Spinal cord (tissue), 9 donors: ENCODE measurements at regions not wholly inside any gene's neighbourhood (a gene's known extent, or its start where the extent isn't known, plus 50 kb on each side); places are given as distances from the start of the nearest gene placed in this dataset.

Experiments
- DNase-seq, 6 donors: peaks; one replicate each; pipeline versions ENCODE4 v3.0.0 to v3.0.0-alpha.2; 2013 to 2015; ENCODE audit warnings: low spot score in 6 of 6, low read depth in 4 of 6
- H3K27ac ChIP-seq: one replicate; pipeline ENCODE4 v1.5.1; 2013; ENCODE audit warnings: low read depth, low read length, control low read depth
- H3K27me3 ChIP-seq: one replicate; pipeline ENCODE4 v1.6.1; 2013; ENCODE audit warnings: low read length; ENCODE audit not compliant: control insufficient read depth, insufficient read depth
- H3K36me3 ChIP-seq: one replicate; pipeline ENCODE4 v1.6.1; 2013; ENCODE audit warnings: low read length; ENCODE audit not compliant: control insufficient read depth, insufficient read depth
- H3K4me1 ChIP-seq: one replicate; pipeline ENCODE4 v1.6.1; 2013; ENCODE audit warnings: low read length; ENCODE audit not compliant: control insufficient read depth, insufficient read depth
- H3K4me3 ChIP-seq: one replicate; pipeline ENCODE4 v1.5.1; 2013; ENCODE audit warnings: low read depth, low read length, control low read depth
- H3K9me3 ChIP-seq: one replicate; pipeline ENCODE4 v1.6.1; 2013; ENCODE audit warnings: low read length; ENCODE audit not compliant: control insufficient read depth, insufficient read depth
- WGBS: methylation state at CpG from one replicate; pipeline ENCODE4 v1.1.5; 2013; ENCODE audit warnings: missing lambda C conversion rate; ENCODE audit not compliant: insufficient coverage; 5-methylcytosine and 5-hydroxymethylcytosine counted together
- donor health status: healthy.

DNA sequence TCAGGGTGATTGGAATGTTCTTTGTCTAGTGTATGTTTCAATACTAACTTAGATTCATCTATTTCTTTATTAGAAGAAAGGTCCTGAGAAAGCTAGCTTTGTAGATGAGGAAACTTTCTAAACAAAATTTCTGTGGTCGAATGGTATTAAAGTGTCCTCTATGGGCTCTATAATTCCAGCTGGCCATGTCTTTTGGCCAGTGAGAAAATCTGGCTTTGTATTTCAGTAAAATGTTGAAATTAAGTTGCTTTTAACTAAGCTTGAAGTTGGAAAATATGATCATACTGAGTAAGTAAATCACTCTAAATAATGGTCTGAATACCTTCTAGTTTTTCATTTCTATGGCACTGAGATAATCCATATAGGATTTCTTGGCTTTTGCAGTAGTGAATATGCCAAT is 148.8 kb downstream of the RDH14 start:
- H3K9me3 ChIP-seq = no peaks in the 10 kb centered on the region
- H3K36me3 ChIP-seq = no peaks in the 10 kb centered on the region
- no peak overlapping the region for H3K4me3 ChIP-seq
- no peaks in the 10 kb centered on the region for H3K27me3 ChIP-seq
- 100% methylated on average over 1 of the region's 1 CpG for WGBS
- H3K27ac ChIP-seq = no peak overlapping the region
- H3K4me1 ChIP-seq = no peaks in the 10 kb centered on the region
- no peak for DNase-seq

DNA sequence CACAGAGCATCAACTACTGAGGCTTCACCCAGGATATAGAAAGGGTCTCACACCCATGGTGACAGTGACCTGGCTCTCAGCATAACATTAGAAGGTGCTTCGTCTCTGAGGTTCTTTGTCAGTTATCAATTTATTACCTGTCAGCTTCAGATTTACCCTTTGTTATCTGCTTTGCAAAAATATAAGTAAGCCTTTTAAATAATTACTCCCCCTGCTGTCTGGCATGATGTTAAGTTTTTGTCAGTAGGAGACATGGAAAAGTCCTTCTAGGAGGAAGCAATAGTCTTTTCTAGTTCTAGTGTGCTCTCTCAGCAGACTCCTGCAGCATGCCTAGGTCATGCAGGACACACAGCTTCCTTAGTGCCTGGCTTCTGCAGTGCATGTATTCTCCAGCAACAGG is 149.9 kb downstream of the RDH14 start:
- no CpG with 5 or more reads among the region's 1 CpG for WGBS
- H3K4me1 ChIP-seq = no peaks in the 10 kb centered on the region
- no peaks in the 10 kb centered on the region for H3K9me3 ChIP-seq

DNA sequence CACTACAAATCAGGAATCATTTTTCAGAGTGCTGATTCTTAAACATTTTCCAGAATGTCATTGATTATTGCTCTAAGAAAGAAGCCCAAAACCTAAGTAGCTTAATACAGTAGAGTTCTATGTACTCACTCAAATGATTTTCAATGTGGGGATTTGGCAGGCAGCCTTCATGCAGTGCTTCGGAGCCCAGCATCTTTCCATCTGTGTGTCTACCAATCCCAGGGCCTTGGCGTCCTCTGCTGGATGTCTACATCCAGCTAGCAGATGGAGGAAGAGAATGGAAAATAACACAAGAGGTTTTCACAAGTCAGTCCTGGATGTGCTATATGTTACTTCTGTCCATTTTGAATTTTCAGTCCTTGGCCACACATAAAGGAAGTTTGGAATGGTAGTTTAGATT is 151.8 kb downstream of the RDH14 start:
- 60% methylated on average over 1 of the region's 2 CpGs for WGBS
- DNase-seq = peak in 1 of 6 donors; percentile 47
- H3K9me3 ChIP-seq = no peaks in the 10 kb centered on the region
- H3K4me3 ChIP-seq = no peak overlapping the region
- H3K36me3 ChIP-seq = no peaks in the 10 kb centered on the region
- H3K27ac ChIP-seq = no peak overlapping the region
- no peaks in the 10 kb centered on the region for H3K27me3 ChIP-seq
- H3K4me1 ChIP-seq = no peaks in the 10 kb centered on the region

More for the DNA sequence above, 149.9 kb downstream of the RDH14 start:
- no peaks in the 10 kb centered on the region for H3K27me3 ChIP-seq
- H3K36me3 ChIP-seq = no peaks in the 10 kb centered on the region
- H3K27ac ChIP-seq = no peak overlapping the region
- H3K4me3 ChIP-seq = no peak overlapping the region
- no peak for DNase-seq

DNA sequence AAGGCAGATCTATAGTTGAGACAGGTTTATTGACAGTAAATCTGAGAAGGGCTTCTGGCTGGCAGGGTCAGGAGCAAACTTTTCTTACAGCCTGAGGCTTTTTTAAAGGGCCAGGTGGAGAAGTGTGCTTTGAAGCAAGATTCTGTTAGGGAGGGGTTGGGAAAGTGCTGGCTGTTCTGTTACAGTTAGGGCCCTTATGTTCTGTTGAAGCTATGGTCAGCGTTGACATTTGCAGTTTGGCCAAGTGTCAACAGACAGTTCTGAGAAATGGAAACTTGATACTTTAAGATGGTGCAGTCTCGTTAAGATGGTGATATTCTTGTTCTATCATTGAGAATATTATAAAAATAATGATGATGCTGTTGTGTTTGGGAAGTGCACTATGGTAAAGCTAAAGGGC is 154.2 kb downstream of the RDH14 start:
- no peaks in the 10 kb centered on the region for H3K9me3 ChIP-seq
- H3K4me3 ChIP-seq = no peak overlapping the region
- no peak overlapping the region for H3K27ac ChIP-seq
- WGBS = 68% methylated on average over 2 of the region's 2 CpGs
- H3K27me3 ChIP-seq = no peaks in the 10 kb centered on the region
- H3K36me3 ChIP-seq = no peaks in the 10 kb centered on the region
- no peak for DNase-seq
- H3K4me1 ChIP-seq = no peaks in the 10 kb centered on the region

DNA sequence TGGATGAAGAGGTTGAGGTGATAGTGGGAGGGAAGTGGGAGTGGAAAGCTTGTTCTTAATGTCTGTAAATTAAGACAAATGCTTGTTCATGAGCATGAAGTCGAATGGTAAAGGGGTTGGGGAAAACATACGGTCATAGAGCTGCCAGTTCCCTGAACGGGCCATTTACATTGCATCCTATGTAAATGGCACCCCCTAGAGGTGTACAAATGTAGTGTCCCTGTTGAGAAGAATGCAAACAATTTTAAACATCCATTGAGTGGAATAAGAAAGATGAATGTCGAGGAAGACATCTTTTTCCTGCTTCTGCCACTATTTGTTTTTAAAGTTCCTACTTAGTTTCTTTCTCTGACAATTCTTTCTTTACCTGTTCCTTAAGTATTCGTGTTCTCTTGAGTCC is 155.7 kb downstream of the RDH14 start:
- H3K36me3 ChIP-seq = no peaks in the 10 kb centered on the region
- DNase-seq = no peak
- H3K4me3 ChIP-seq = no peak overlapping the region
- H3K9me3 ChIP-seq = no peaks in the 10 kb centered on the region
- 40% methylated on average over 1 of the region's 5 CpGs for WGBS
- H3K27me3 ChIP-seq = no peaks in the 10 kb centered on the region
- H3K4me1 ChIP-seq = no peaks in the 10 kb centered on the region
- no peak overlapping the region for H3K27ac ChIP-seq

DNA sequence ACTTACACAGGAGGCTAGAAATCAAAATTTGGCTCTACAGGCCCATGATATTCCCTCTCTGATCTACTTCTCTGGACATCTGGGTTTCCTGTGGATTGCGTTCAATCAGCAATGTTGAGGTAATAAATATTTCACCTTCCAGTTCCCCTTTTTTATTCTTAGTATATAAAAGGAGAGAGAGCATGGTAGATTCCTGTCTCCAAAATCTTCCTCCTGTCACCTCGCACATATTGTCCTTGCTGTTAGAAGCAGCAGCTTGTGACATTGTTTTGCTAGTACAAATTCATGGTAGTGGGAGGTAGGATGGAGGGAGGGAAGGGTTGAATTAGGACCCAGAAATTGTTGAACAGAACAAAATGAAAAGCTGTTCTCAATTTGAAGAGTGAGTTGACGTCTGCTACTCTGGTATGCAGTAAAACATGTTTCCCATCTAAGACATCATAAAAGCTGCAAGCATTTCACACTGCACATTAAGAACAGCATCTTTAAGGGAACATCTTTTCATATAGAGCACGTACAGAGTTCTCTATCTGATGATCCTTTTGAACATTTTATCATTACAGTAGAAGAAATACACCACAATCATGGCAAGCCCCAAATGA is 156.4 kb downstream of the RDH14 start:
- WGBS = no CpG with 5 or more reads among the region's 4 CpGs
- DNase-seq = no peak
- H3K4me1 ChIP-seq = no peaks in the 10 kb centered on the region

DNA sequence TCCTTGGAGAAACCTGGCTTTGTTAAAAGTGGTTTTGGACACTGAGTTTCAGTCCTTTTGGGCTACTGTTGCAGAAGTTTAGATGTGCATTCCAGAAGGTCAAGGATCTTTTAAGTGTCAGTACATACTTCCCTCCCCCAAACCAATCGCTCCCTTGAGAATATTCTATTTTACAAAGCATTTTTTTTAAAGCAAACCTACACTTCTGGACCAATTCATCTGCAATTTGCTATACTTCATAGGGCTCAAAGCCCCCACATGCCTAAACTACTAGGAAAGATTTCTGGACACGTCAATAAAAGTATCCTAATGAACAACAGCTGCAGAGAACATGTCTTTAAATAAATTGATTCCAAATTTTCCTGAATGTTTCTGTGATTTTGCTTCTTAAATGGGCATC is 157.6 kb downstream of the RDH14 start:
- Histone ChIP-seq H3K36me3 (no peaks in the 10 kb centered on the region), H3K27ac (no peak overlapping the region), H3K27me3 (no peaks in the 10 kb centered on the region), H3K9me3 (no peaks in the 10 kb centered on the region), H3K4me3 (no peak overlapping the region), H3K4me1 (no peaks in the 10 kb centered on the region)
- DNase-seq = no peak
- no CpG with 5 or more reads among the region's 2 CpGs for WGBS

More for the DNA sequence above, 156.4 kb downstream of the RDH14 start:
- no peak overlapping the region for H3K27ac ChIP-seq
- no peaks in the 10 kb centered on the region for H3K9me3 ChIP-seq
- H3K4me3 ChIP-seq = no peak overlapping the region
- H3K36me3 ChIP-seq = no peaks in the 10 kb centered on the region
- no peaks in the 10 kb centered on the region for H3K27me3 ChIP-seq

DNA sequence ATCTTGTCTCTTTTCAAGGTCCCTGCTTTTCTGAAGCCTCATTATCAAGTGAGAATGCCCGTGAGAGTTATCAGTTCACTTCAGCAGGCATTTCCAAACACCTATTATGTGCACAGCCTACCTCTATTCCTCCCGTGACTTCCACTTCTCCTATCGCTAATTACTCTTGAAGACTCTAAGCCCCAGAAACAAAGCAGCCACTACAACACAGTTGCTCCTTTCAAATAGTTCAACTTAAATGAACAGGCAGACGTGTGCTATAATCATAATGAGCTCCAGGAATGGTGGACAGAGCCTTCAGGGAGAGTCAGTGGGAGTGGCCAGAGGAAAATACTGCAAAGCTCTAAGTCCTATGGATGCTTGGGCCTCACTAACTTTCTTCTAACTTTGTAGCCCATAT is 159.0 kb downstream of the RDH14 start:
- no peaks in the 10 kb centered on the region for H3K4me1 ChIP-seq
- DNase-seq = no peak
- no peaks in the 10 kb centered on the region for H3K36me3 ChIP-seq
- no peak overlapping the region for H3K27ac ChIP-seq
- no peaks in the 10 kb centered on the region for H3K27me3 ChIP-seq
- WGBS = 46% methylated on average over 2 of the region's 4 CpGs
- H3K4me3 ChIP-seq = no peak overlapping the region
- no peaks in the 10 kb centered on the region for H3K9me3 ChIP-seq

DNA sequence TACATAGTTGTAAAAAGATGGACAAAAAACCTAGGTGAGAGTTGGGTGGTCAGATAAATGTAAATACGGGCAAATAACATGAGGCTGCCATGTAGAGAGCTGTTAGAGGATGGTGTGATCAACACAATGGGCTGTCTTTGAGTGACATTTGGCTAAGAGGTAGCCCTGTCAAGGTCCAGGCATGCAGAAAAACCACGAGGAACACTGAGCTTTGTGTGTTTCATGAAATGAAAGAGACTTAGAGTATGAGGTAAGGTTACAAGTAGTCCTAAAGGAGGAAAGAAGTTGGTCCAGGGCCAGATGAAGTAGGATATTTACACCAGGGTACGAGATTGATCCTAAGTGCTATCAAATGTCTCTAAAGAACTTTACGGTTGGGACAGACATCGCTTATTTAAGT is 160.9 kb downstream of the RDH14 start:
- H3K9me3 ChIP-seq = no peaks in the 10 kb centered on the region
- H3K27me3 ChIP-seq = no peaks in the 10 kb centered on the region
- no peak for DNase-seq
- WGBS = 98% methylated on average over 5 of the region's 5 CpGs
- H3K27ac ChIP-seq = no peak overlapping the region
- H3K4me1 ChIP-seq = peaks cover 4% of the 10 kb centered on the region
- H3K36me3 ChIP-seq = no peaks in the 10 kb centered on the region
- no peak overlapping the region for H3K4me3 ChIP-seq

DNA sequence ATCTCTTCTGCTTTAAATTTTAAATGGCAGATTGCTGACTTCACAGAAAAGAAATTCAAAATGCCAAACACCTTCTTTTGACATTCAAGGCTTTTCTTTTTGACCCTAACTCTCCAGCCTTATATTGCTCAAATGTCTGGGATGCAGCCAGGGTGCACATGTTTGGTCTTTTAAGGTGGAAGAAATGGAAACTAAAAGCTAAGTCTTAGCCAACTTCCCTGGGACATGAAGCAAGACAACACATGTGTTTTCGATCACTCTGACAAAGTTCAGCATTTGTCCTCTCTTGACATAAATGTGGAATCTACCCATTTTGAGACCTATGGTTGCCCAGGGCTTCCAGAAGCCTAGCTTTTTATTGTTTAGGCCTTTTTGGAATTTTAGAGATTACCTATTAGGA is 161.6 kb downstream of the RDH14 start:
- no peaks in the 10 kb centered on the region for H3K27me3 ChIP-seq
- no peaks in the 10 kb centered on the region for H3K9me3 ChIP-seq
- H3K27ac ChIP-seq = no peak overlapping the region
- H3K4me1 ChIP-seq = peaks cover 4% of the 10 kb centered on the region
- H3K36me3 ChIP-seq = no peaks in the 10 kb centered on the region
- 100% methylated on average over 1 of the region's 1 CpG for WGBS
- DNase-seq = no peak
- H3K4me3 ChIP-seq = no peak overlapping the region
